ENCODE measurements at regions not wholly inside any gene's neighbourhood (a gene's known extent, or its start where the extent isn't known, plus 50 kb on each side); places are given as distances from the start of the nearest gene placed in this dataset.
"Not testable (repeated sequence)": the region's sequence is repeated elsewhere in the genome, so short reads cannot be mapped to it uniquely, and the experiment has no call there.

GRCh38 chr18:30788411-30788991, 254.0 kb downstream of the DSC3 start:
- TF ChIP-seq EZH2 (conservative IDR thresholded peaks at IDR 0.05; ENCODE audit: low read depth, low read length); ZKSCAN5 (CRISPR knock-in tag; IDR thresholded peaks at IDR 0.05); SRF (IDR thresholded peaks at IDR 0.05; ENCODE audit: low read depth, low read length); ZNF530 (CRISPR knock-in tag; IDR thresholded peaks at IDR 0.05; ENCODE audit: low read depth); ZNF883 (CRISPR knock-in tag; IDR thresholded peaks at IDR 0.05; ENCODE audit: not compliant biosample characterization); FOXK2 (IDR thresholded peaks at IDR 0.05); ZNF550 (CRISPR knock-in tag; IDR thresholded peaks at IDR 0.05; ENCODE audit: borderline replicate concordance); ZNF512 (CRISPR knock-in tag; IDR thresholded peaks at IDR 0.05); ZNF12 (CRISPR knock-in tag; IDR thresholded peaks at IDR 0.05); THAP7 (CRISPR knock-in tag; IDR thresholded peaks at IDR 0.05); RAD21 (CRISPR knock-in tag; IDR thresholded peaks at IDR 0.05): not testable (repeated sequence)
